Calu3 (cell line): ENCODE measurements at regions not wholly inside any gene's neighbourhood (a gene's known extent, or its start where the extent isn't known, plus 50 kb on each side); places are given as distances from the start of the nearest gene placed in this dataset.

ENCODE experiments used
- BruUV-seq: library from RNA; stranded (reverse); fragments of 400-500 nt; replicated peaks from 2 replicates; lab custom pipeline; 2021; lab: Mats Ljungman, UMichigan
- CTCF ChIA-PET: fragments of 300-600 bp; sonication (Branson Sonifier 250); formaldehyde crosslinking; loops from one replicate; lab custom pipeline; 2022; ENCODE audit warnings: antibody characterized with exemption; lab: Charles Lee
- DNase-seq: peaks from one replicate; pipeline ENCODE4 v3.0.0; 2022
- H3K27ac Mint-ChIP-seq: one replicate; pipeline ENCODE4 v1.8.0; 2022; ENCODE audit warnings: mixed read lengths; ENCODE audit not compliant: unreplicated experiment
- H3K27me3 Mint-ChIP-seq: one replicate; pipeline ENCODE4 v1.8.0; 2022; ENCODE audit warnings: mixed read lengths; ENCODE audit not compliant: unreplicated experiment
- H3K36me3 Mint-ChIP-seq: one replicate; pipeline ENCODE4 v1.8.0; 2022; ENCODE audit warnings: mild to moderate bottlenecking, moderate library complexity, mixed read lengths; ENCODE audit not compliant: insufficient read depth, unreplicated experiment
- H3K4me1 Mint-ChIP-seq: one replicate; pipeline ENCODE4 v1.8.0; 2022; ENCODE audit warnings: mild to moderate bottlenecking, low read depth, mixed read lengths; ENCODE audit not compliant: unreplicated experiment
- H3K4me3 Mint-ChIP-seq: one replicate; pipeline ENCODE4 v1.8.0; 2022; ENCODE audit warnings: mild to moderate bottlenecking, low read depth, moderate library complexity, mixed read lengths; ENCODE audit not compliant: unreplicated experiment
- H3K9me3 Mint-ChIP-seq: one replicate; pipeline ENCODE4 v1.8.0; 2022; ENCODE audit warnings: low read depth, mixed read lengths; ENCODE audit not compliant: unreplicated experiment
- CTCF ChIP-seq: fragments of 200-600 bp; IDR thresholded peaks from one replicate; pipeline ENCODE4 v1.8.0; 2022; ENCODE audit warnings: antibody characterized with exemption; ENCODE audit not compliant: unreplicated experiment
- intact Hi-C: fragments of 100-400 bp; cut with micrococcal nuclease; formaldehyde crosslinking; loops from one replicate; pipeline ENCODE4 v1.10.0; 2022; ENCODE audit not compliant: unreplicated experiment

GRCh38 chr10:128633864-128634540, 507.8 kb upstream of the MKI67 start:
- H3K4me1 Mint-ChIP-seq: peaks cover 6% of the 10 kb centered on the region
- H3K36me3 Mint-ChIP-seq: no peaks in the 10 kb centered on the region
- no TSS peak for BruUV-seq
- no peaks in the 10 kb centered on the region for H3K27me3 Mint-ChIP-seq
- CTCF ChIA-PET: no interaction called here
- intact Hi-C loops: no loop called here
- no peak for DNase-seq
- no peak overlapping the region for H3K4me3 Mint-ChIP-seq
- TF ChIP-seq CTCF: no peak
- no peak overlapping the region for H3K27ac Mint-ChIP-seq
- H3K9me3 Mint-ChIP-seq: peaks cover 2% of the 10 kb centered on the region

- DNase-seq: no peak
- no peaks in the 10 kb centered on the region for H3K36me3 Mint-ChIP-seq
- H3K27me3 Mint-ChIP-seq: no peaks in the 10 kb centered on the region
- TF ChIP-seq CTCF: no peak
- intact Hi-C loops: no loop called here
- peaks cover 2% of the 10 kb centered on the region for H3K9me3 Mint-ChIP-seq
- no peak overlapping the region for H3K4me3 Mint-ChIP-seq
- no peaks in the 10 kb centered on the region for H3K4me1 Mint-ChIP-seq
- CTCF ChIA-PET: no interaction called here
- BruUV-seq: no TSS peak
- H3K27ac Mint-ChIP-seq: no peak overlapping the region
Measured at GRCh38 chr10:128642023-128642422, 515.8 kb upstream of the MKI67 start.

DNA sequence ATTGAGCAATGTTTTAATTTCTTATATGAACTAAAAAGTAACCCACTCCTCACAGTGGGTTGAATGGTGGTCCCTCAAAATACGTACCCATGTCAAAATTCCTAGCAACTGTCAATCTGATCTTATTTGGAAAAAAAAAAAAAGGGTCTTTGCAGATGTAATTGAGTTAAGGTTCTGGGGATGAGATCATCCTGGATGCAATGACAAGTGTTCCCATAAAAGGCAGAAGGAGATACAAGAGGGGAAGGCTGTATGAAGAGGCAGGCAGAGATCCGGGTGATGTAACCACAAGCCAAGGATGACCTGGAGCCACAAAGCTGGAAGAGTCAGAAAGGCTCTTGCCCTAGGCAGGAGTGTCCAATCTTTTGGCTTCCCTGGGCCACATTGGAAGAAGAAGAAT, 516.3 kb upstream of the MKI67 start:
- Mint-ChIP-seq H3K9me3 (peaks cover 4% of the 10 kb centered on the region), H3K36me3 (no peaks in the 10 kb centered on the region), H3K4me1 (no peaks in the 10 kb centered on the region), H3K4me3 (no peak overlapping the region), H3K27ac (no peak overlapping the region), H3K27me3 (no peaks in the 10 kb centered on the region)
- intact Hi-C loops: no loop called here
- no TSS peak for BruUV-seq
- CTCF ChIA-PET: no interaction called here
- DNase-seq: no peak
- TF ChIP-seq CTCF: no peak

DNA sequence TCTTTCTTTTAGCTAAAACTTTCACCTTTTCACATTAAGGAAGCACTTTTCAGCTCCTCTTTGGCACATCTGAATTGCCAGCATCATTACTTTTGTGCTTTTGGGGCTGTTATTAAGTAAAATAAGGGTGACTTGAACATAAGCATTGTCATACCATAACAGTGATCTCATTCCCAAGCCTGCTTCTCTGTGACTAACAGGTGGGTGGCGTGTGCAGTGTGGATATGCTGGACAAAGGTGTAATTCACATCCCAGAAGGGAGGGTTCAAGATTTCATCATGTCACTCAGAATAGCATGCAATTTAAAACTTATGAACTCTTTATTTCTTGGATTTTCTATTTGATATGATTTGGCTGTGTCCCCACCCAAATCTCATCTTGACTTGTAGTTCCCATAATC, 517.4 kb upstream of the MKI67 start:
- DNase-seq: no peak
- Mint-ChIP-seq H3K27me3 (no peaks in the 10 kb centered on the region), H3K36me3 (no peaks in the 10 kb centered on the region), H3K4me1 (no peaks in the 10 kb centered on the region), H3K9me3 (peaks cover 4% of the 10 kb centered on the region), H3K27ac (no peak overlapping the region), H3K4me3 (no peak overlapping the region)
- no TSS peak for BruUV-seq
- intact Hi-C loops: no loop called here
- CTCF ChIA-PET: no interaction called here
- TF ChIP-seq CTCF: no peak
